Fibroblast of lung (primary cell): ENCODE measurements at regions not wholly inside any gene's neighbourhood (a gene's known extent, or its start where the extent isn't known, plus 50 kb on each side); places are given as distances from the start of the nearest gene placed in this dataset.

Experiments used
- EZH2 ChIP-seq: IDR thresholded peaks from 2 replicates; pipeline ENCODE4 v1.5.1; 2012; ENCODE audit warnings: low read length, control low read depth, mild to moderate bottlenecking; ENCODE audit errors: missing control alignments
- TF ChIP-seq, protein P1 (sequence below), 2 donors: IDR thresholded peaks in 1 of 2; conservative IDR thresholded peaks in 1 of 2; 1 replicate in 1 of 2; 2 replicates in 1 of 2; pipeline ENCODE4 v1.5.1; 2011 to 2012; ENCODE audit warnings: low read length in 2 of 2, control low read depth in 1 of 2, inconsistent platforms in 1 of 2, low read depth in 1 of 2, mild to moderate bottlenecking in 1 of 2

DNA sequence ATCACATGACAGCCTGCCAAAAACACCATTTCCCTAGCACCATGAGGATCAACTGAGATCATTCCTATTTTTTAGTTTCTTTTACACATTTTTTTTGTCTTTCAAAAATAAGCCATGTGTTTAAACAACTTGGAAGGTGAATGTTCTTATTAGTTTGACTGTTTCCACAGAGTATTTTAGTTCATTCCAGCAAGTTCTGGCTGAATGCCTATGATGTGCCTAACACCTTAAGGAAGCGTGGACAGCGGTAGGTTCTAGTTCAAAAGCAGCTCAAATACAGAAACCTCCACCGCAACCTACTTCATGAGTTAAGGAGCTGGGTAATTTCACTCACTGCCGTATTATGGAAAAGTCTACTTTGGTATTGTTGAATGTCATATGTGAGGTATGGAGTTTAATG lies 101.3 kb upstream of the ADAMTS9 start:
- TF ChIP-seq, protein P1, sequence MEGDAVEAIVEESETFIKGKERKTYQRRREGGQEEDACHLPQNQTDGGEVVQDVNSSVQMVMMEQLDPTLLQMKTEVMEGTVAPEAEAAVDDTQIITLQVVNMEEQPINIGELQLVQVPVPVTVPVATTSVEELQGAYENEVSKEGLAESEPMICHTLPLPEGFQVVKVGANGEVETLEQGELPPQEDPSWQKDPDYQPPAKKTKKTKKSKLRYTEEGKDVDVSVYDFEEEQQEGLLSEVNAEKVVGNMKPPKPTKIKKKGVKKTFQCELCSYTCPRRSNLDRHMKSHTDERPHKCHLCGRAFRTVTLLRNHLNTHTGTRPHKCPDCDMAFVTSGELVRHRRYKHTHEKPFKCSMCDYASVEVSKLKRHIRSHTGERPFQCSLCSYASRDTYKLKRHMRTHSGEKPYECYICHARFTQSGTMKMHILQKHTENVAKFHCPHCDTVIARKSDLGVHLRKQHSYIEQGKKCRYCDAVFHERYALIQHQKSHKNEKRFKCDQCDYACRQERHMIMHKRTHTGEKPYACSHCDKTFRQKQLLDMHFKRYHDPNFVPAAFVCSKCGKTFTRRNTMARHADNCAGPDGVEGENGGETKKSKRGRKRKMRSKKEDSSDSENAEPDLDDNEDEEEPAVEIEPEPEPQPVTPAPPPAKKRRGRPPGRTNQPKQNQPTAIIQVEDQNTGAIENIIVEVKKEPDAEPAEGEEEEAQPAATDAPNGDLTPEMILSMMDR (conservative IDR thresholded peaks at IDR 0.05 in 1 of 2, IDR thresholded peaks at IDR 0.05 in 1 of 2; ENCODE audit: low read depth in 1 of 2, low read length in 2 of 2) = no peak
- TF ChIP-seq EZH2 = no peak
